ENCODE measurements at regions not wholly inside any gene's neighbourhood (a gene's known extent, or its start where the extent isn't known, plus 50 kb on each side); places are given as distances from the start of the nearest gene placed in this dataset.

- H3K4me3 ChIP-seq (ENCODE audit: control insufficient read depth in 1 of 2, extremely low read depth in 1 of 2, low read length in 1 of 2): no peak overlapping the region
- Mint-ChIP-seq H3K36me3 (no peaks in the 10 kb centered on the region), H3K9me3 (peaks cover 11 to 21% (median 14%) of the 10 kb centered on the region in 3 donors), H3K27me3 (no peaks in the 10 kb centered on the region), H3K27ac (no peak overlapping the region), H3K4me3 (no peak overlapping the region), H3K4me1 (no peaks in the 10 kb centered on the region)
- H3K27me3 ChIP-seq (replicated peaks in 1 of 2; ENCODE audit: control insufficient read depth in 2 of 2, extremely low read depth in 1 of 2, insufficient read depth in 2 of 2, low read length in 1 of 2): no peaks in the 10 kb centered on the region
- no peaks in the 10 kb centered on the region for H3K4me1 ChIP-seq (ENCODE audit: control insufficient read depth in 1 of 2, extremely low read depth in 1 of 2, insufficient read depth in 2 of 2, low read length in 2 of 2)
- no peak for ATAC-seq (replicated peaks in 1 of 4)
- 71% methylated on average over 1 of the region's 2 CpGs for WGBS (ENCODE audit: insufficient coverage)
- ChIA-PET POLR2A (no interaction called here), CTCF (no interaction called here)
- no peaks in the 10 kb centered on the region for H3K36me3 ChIP-seq (ENCODE audit: control insufficient read depth in 2 of 2, extremely low read depth in 1 of 2, insufficient read depth in 1 of 2, low read length in 1 of 2)
- DNase-seq: no peak
- no peaks in the 10 kb centered on the region for H3K9me3 ChIP-seq
- H3K27ac ChIP-seq (ENCODE audit: low read length): no peak overlapping the region
Observed at GRCh38 chr3:116618138-116618537, 91.4 kb upstream of the TUSC7 start.

- no peak overlapping the region for H3K4me3 ChIP-seq (ENCODE audit: control insufficient read depth in 1 of 2, extremely low read depth in 1 of 2, low read length in 1 of 2)
- H3K9me3 Mint-ChIP-seq: peaks cover 11 to 25% (median 15%) of the 10 kb centered on the region in 3 donors
- H3K4me3 Mint-ChIP-seq: no peak overlapping the region
- H3K36me3 ChIP-seq (ENCODE audit: control insufficient read depth in 2 of 2, extremely low read depth in 1 of 2, insufficient read depth in 1 of 2, low read length in 1 of 2): no peaks in the 10 kb centered on the region
- H3K27ac ChIP-seq (ENCODE audit: low read length): no peak overlapping the region
- ChIA-PET POLR2A (no interaction called here), CTCF (no interaction called here)
- no CpG with 5 or more reads among the region's 2 CpGs for WGBS (ENCODE audit: insufficient coverage)
- H3K9me3 ChIP-seq: no peaks in the 10 kb centered on the region
- H3K27ac Mint-ChIP-seq: no peak overlapping the region
- ATAC-seq (replicated peaks in 1 of 4) (no peak), DNase-seq (no peak)
- H3K36me3 Mint-ChIP-seq: no peaks in the 10 kb centered on the region
- no peaks in the 10 kb centered on the region for H3K4me1 ChIP-seq (ENCODE audit: control insufficient read depth in 1 of 2, extremely low read depth in 1 of 2, insufficient read depth in 2 of 2, low read length in 2 of 2)
- H3K27me3 ChIP-seq (replicated peaks in 1 of 2; ENCODE audit: control insufficient read depth in 2 of 2, extremely low read depth in 1 of 2, insufficient read depth in 2 of 2, low read length in 1 of 2): no peaks in the 10 kb centered on the region
- H3K4me1 Mint-ChIP-seq: no peaks in the 10 kb centered on the region
- H3K27me3 Mint-ChIP-seq: no peaks in the 10 kb centered on the region
Observed at GRCh38 chr3:116618930-116619329, 90.6 kb upstream of the TUSC7 start.

- ATAC-seq (replicated peaks in 1 of 4) (no peak), DNase-seq (no peak)
- H3K4me3 ChIP-seq (ENCODE audit: control insufficient read depth in 1 of 2, extremely low read depth in 1 of 2, low read length in 1 of 2): no peak overlapping the region
- Mint-ChIP-seq H3K36me3 (no peaks in the 10 kb centered on the region), H3K4me3 (no peak overlapping the region), H3K4me1 (no peaks in the 10 kb centered on the region), H3K27ac (no peak overlapping the region), H3K9me3 (peaks cover 10 to 36% (median 17%) of the 10 kb centered on the region in 3 donors), H3K27me3 (no peaks in the 10 kb centered on the region)
- no peaks in the 10 kb centered on the region for H3K4me1 ChIP-seq (ENCODE audit: control insufficient read depth in 1 of 2, extremely low read depth in 1 of 2, insufficient read depth in 2 of 2, low read length in 2 of 2)
- no peaks in the 10 kb centered on the region for H3K27me3 ChIP-seq (replicated peaks in 1 of 2; ENCODE audit: control insufficient read depth in 2 of 2, extremely low read depth in 1 of 2, insufficient read depth in 2 of 2, low read length in 1 of 2)
- ChIA-PET POLR2A (no interaction called here), CTCF (no interaction called here)
- no peaks in the 10 kb centered on the region for H3K9me3 ChIP-seq
- H3K36me3 ChIP-seq (ENCODE audit: control insufficient read depth in 2 of 2, extremely low read depth in 1 of 2, insufficient read depth in 1 of 2, low read length in 1 of 2): no peaks in the 10 kb centered on the region
- no peak overlapping the region for H3K27ac ChIP-seq (ENCODE audit: low read length)
- WGBS (ENCODE audit: insufficient coverage): 60% methylated on average over 3 of the region's 4 CpGs
Observed at GRCh38 chr3:116630494-116630893, 79.1 kb upstream of the TUSC7 start.

- POLR2A ChIA-PET: no interaction called here
- Histone ChIP-seq H3K27me3 (replicated peaks in 1 of 2; ENCODE audit: control insufficient read depth in 2 of 2, extremely low read depth in 1 of 2, insufficient read depth in 2 of 2, low read length in 1 of 2) (no peaks in the 10 kb centered on the region), H3K4me3 (ENCODE audit: control insufficient read depth in 1 of 2, extremely low read depth in 1 of 2, low read length in 1 of 2) (no peak overlapping the region), H3K4me1 (ENCODE audit: control insufficient read depth in 1 of 2, extremely low read depth in 1 of 2, insufficient read depth in 2 of 2, low read length in 2 of 2) (no peaks in the 10 kb centered on the region), H3K9me3 (no peaks in the 10 kb centered on the region), H3K36me3 (ENCODE audit: control insufficient read depth in 2 of 2, extremely low read depth in 1 of 2, insufficient read depth in 1 of 2, low read length in 1 of 2) (no peaks in the 10 kb centered on the region), H3K27ac (ENCODE audit: low read length) (no peak overlapping the region)
- Mint-ChIP-seq H3K9me3 (peaks cover 2 to 15% (median 11%) of the 10 kb centered on the region in 3 donors), H3K36me3 (no peaks in the 10 kb centered on the region), H3K4me3 (no peak overlapping the region), H3K27me3 (no peaks in the 10 kb centered on the region), H3K27ac (no peak overlapping the region), H3K4me1 (no peaks in the 10 kb centered on the region)
- CTCF ChIA-PET: no interaction called here
- no CpG with 5 or more reads among the region's 2 CpGs for WGBS (ENCODE audit: insufficient coverage)
- no peak for ATAC-seq (replicated peaks in 1 of 4)
- no peak for DNase-seq
Observed at GRCh38 chr3:116639641-116640040, 69.9 kb upstream of the TUSC7 start.

- H3K27ac ChIP-seq (ENCODE audit: low read length): no peak overlapping the region
- ATAC-seq (replicated peaks in 1 of 4): no peak
- no peak overlapping the region for H3K4me3 Mint-ChIP-seq
Observed at GRCh38 chr3:116640109-116640508, 69.5 kb upstream of the TUSC7 start.

GRCh38 chr3:116643001-116643400, 66.6 kb upstream of the TUSC7 start:
- Histone ChIP-seq H3K4me3 (ENCODE audit: control insufficient read depth in 1 of 2, extremely low read depth in 1 of 2, low read length in 1 of 2) (no peak overlapping the region), H3K36me3 (ENCODE audit: control insufficient read depth in 2 of 2, extremely low read depth in 1 of 2, insufficient read depth in 1 of 2, low read length in 1 of 2) (no peaks in the 10 kb centered on the region), H3K9me3 (no peaks in the 10 kb centered on the region), H3K4me1 (ENCODE audit: control insufficient read depth in 1 of 2, extremely low read depth in 1 of 2, insufficient read depth in 2 of 2, low read length in 2 of 2) (no peaks in the 10 kb centered on the region), H3K27ac (ENCODE audit: low read length) (no peak overlapping the region), H3K27me3 (replicated peaks in 1 of 2; ENCODE audit: control insufficient read depth in 2 of 2, extremely low read depth in 1 of 2, insufficient read depth in 2 of 2, low read length in 1 of 2) (no peaks in the 10 kb centered on the region)
- no peak overlapping the region for H3K27ac Mint-ChIP-seq
- DNase-seq (no peak), ATAC-seq (replicated peaks in 1 of 4) (no peak)
- H3K9me3 Mint-ChIP-seq: peaks cover 1 to 16% (median 15%) of the 10 kb centered on the region in 3 donors
- H3K4me3 Mint-ChIP-seq: no peak overlapping the region
- H3K36me3 Mint-ChIP-seq: no peaks in the 10 kb centered on the region
- H3K27me3 Mint-ChIP-seq: no peaks in the 10 kb centered on the region
- H3K4me1 Mint-ChIP-seq: no peaks in the 10 kb centered on the region
- CTCF ChIA-PET: interaction anchor here in 1 of 2 donors (0.6 kb wide), 1 partner anchor 936 kb away, joined by 5 read pairs; no protein-coding TSS in a partner anchor
- POLR2A ChIA-PET: no interaction called here

More at GRCh38 chr3:116640109-116640508, 69.5 kb upstream of the TUSC7 start:
- no peak overlapping the region for H3K27ac Mint-ChIP-seq
- no peak overlapping the region for H3K4me3 ChIP-seq (ENCODE audit: control insufficient read depth in 1 of 2, extremely low read depth in 1 of 2, low read length in 1 of 2)
- no peaks in the 10 kb centered on the region for H3K9me3 ChIP-seq
- no peaks in the 10 kb centered on the region for H3K27me3 Mint-ChIP-seq
- peaks cover 2 to 15% (median 11%) of the 10 kb centered on the region in 3 donors for H3K9me3 Mint-ChIP-seq
- no peaks in the 10 kb centered on the region for H3K36me3 ChIP-seq (ENCODE audit: control insufficient read depth in 2 of 2, extremely low read depth in 1 of 2, insufficient read depth in 1 of 2, low read length in 1 of 2)
- ChIA-PET POLR2A (no interaction called here), CTCF (no interaction called here)
- no peaks in the 10 kb centered on the region for H3K4me1 ChIP-seq (ENCODE audit: control insufficient read depth in 1 of 2, extremely low read depth in 1 of 2, insufficient read depth in 2 of 2, low read length in 2 of 2)
- H3K36me3 Mint-ChIP-seq: no peaks in the 10 kb centered on the region
- WGBS (ENCODE audit: insufficient coverage): 77% methylated on average over 3 of the region's 3 CpGs
- H3K4me1 Mint-ChIP-seq: no peaks in the 10 kb centered on the region
- DNase-seq: no peak
- no peaks in the 10 kb centered on the region for H3K27me3 ChIP-seq (replicated peaks in 1 of 2; ENCODE audit: control insufficient read depth in 2 of 2, extremely low read depth in 1 of 2, insufficient read depth in 2 of 2, low read length in 1 of 2)

- H3K27ac Mint-ChIP-seq: no peak overlapping the region
- H3K9me3 ChIP-seq: no peaks in the 10 kb centered on the region
- no peak overlapping the region for H3K4me3 Mint-ChIP-seq
- no peaks in the 10 kb centered on the region for H3K4me1 Mint-ChIP-seq
- ATAC-seq (replicated peaks in 1 of 4): no peak
- H3K27ac ChIP-seq (ENCODE audit: low read length): no peak overlapping the region
- no peak for DNase-seq
- no peaks in the 10 kb centered on the region for H3K36me3 Mint-ChIP-seq
- H3K4me3 ChIP-seq (ENCODE audit: control insufficient read depth in 1 of 2, extremely low read depth in 1 of 2, low read length in 1 of 2): no peak overlapping the region
- ChIA-PET CTCF (no interaction called here), POLR2A (interaction anchor here in 1 of 2 donors (0.7 kb wide), 1 partner anchor 52 kb away, joined by 3 read pairs; no protein-coding TSS in a partner anchor)
- peaks cover 1 to 15% (median 12%) of the 10 kb centered on the region in 3 donors for H3K9me3 Mint-ChIP-seq
- no peaks in the 10 kb centered on the region for H3K27me3 Mint-ChIP-seq
- H3K36me3 ChIP-seq (ENCODE audit: control insufficient read depth in 2 of 2, extremely low read depth in 1 of 2, insufficient read depth in 1 of 2, low read length in 1 of 2): no peaks in the 10 kb centered on the region
- H3K4me1 ChIP-seq (ENCODE audit: control insufficient read depth in 1 of 2, extremely low read depth in 1 of 2, insufficient read depth in 2 of 2, low read length in 2 of 2): no peaks in the 10 kb centered on the region
- no peaks in the 10 kb centered on the region for H3K27me3 ChIP-seq (replicated peaks in 1 of 2; ENCODE audit: control insufficient read depth in 2 of 2, extremely low read depth in 1 of 2, insufficient read depth in 2 of 2, low read length in 1 of 2)
Observed at GRCh38 chr3:116647996-116648395, 61.6 kb upstream of the TUSC7 start.

Data from T-cell (primary cell).